HT-29 (cell line): ENCODE measurements at regions not wholly inside any gene's neighbourhood (a gene's known extent, or its start where the extent isn't known, plus 50 kb on each side); places are given as distances from the start of the nearest gene placed in this dataset.

Experiments
- DNase-seq: peaks from one replicate; pipeline ENCODE4 v3.0.0-alpha.2; 2015; ENCODE audit warnings: low spot score

DNA sequence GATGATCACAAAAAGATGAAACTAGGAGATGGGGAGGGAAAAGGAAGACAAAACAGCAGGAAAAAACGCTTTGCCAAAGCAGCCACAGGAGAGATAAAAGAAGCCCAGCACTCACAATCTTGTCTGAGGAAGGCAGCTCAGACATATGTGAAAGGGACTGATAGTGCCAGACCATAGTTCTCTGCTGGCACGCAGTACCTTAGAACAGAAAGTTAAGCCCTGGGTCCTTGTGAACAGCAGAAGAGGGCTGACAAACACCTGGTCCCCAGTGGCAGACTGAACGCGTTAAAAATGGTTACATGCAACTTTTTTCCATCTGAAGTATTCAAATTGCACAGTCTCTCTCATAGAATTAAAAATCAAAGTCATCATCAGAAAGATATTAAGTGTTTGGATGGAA lies 433.2 kb upstream of the ADAMTS5 start:
- no peak for DNase-seq

GRCh38 chr21:27397578-27397977 lies 430.7 kb upstream of the ADAMTS5 start:
- no peak for DNase-seq

GRCh38 chr21:27393726-27394125 lies 426.8 kb upstream of the ADAMTS5 start:
- DNase-seq = no peak

- DNase-seq = no peak
Measured at GRCh38 chr21:27391990-27392389, 425.1 kb upstream of the ADAMTS5 start.

DNA sequence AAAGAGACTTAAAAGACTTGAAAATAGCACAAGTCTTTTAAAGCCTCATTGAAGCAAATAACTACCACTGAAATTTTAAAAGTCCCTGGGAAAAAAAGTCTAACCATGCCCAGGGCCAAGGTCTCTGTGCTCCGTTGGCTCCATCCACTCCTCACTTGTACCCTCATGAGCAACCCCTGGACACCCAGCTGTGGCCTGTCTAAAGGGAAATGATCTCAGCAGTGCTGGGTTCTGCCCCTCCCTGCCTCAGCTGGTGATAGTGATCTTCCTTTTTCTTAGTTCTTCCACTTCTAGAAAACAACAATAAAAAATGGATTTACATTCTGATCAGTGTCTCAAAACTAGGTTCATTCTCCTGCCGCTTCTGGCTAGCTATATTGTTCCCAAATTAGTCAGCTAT lies 423.5 kb upstream of the ADAMTS5 start:
- no peak for DNase-seq

DNA sequence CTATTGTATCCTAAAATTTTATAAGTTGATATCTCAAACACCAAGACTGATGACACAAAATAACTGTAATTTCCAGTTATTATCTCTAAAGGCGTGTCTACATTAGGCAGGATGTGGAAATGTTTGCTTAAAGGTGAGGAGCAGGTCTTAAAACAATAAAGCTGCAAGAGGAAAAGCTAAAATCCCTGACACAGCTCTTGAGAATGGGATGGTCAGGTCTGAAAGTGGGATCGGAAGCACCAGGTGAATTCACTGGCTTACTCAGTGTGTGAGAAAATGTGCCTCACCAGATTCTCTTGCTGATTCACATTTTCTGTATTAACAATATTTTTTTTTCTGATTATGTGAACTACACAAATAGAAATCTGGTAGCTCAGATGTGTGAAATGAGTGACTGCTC lies 421.9 kb upstream of the ADAMTS5 start:
- DNase-seq = no peak

DNA sequence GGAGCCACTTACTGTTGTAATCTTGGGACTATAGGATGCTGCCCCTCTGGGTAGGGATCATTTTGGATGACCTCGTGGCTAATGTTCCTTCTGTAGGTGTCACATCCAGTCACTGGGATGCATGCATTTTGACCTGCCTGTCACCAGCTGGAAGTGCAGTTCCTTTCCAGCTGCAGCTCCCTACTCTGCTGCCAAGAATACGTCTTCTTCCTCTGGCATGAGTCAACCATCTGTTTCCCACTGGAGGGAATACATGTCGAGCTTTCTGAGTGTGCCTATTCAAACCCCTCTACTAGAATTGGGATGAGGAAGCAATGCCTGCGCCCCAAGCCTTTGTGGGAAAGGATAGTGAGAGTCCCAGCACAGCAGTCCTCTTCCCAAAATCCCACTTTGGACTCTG lies 415.5 kb upstream of the ADAMTS5 start:
- no peak for DNase-seq

DNA sequence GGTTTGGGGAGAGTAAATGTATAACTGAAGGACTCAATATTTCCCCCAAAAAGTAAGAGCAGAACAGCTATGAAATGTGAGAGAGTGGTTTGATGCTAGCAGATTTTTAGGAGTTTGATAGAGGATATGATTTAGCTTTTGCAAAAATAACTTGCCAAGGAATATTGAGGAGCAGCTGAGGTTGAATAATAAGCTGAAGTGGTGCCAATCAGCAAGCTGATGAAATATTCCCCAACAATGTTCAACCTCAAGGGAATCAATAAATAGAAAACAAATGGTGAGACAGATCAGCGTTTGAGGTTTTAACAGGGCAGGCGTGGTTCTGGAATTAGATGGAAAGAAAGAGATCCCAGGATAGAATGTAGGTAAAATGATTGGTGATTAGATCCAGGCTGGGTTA lies 413.4 kb upstream of the ADAMTS5 start:
- DNase-seq = no peak

DNA sequence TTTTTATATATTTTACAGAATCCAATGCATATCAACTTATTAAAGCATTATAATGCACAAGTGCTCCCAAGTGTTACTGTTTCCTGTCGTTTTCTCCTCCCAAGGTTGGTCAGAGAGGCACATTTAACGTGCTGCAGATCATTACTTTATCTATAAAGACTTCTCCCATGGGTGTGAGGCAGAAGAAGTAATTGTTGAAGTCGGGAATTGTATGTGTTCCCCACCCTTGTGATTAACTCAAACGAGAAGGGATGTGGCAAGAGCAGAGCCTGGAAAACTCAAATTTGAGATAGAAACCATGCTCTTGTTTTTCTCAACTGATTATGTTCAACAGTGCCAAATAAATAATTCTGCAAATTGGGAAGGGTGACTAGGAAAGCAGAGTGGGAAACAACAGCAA lies 412.5 kb upstream of the ADAMTS5 start:
- no peak for DNase-seq

GRCh38 chr21:27372381-27372780 lies 405.5 kb upstream of the ADAMTS5 start:
- no peak for DNase-seq

GRCh38 chr21:27371975-27372331 lies 405.1 kb upstream of the ADAMTS5 start:
- no peak for DNase-seq

DNA sequence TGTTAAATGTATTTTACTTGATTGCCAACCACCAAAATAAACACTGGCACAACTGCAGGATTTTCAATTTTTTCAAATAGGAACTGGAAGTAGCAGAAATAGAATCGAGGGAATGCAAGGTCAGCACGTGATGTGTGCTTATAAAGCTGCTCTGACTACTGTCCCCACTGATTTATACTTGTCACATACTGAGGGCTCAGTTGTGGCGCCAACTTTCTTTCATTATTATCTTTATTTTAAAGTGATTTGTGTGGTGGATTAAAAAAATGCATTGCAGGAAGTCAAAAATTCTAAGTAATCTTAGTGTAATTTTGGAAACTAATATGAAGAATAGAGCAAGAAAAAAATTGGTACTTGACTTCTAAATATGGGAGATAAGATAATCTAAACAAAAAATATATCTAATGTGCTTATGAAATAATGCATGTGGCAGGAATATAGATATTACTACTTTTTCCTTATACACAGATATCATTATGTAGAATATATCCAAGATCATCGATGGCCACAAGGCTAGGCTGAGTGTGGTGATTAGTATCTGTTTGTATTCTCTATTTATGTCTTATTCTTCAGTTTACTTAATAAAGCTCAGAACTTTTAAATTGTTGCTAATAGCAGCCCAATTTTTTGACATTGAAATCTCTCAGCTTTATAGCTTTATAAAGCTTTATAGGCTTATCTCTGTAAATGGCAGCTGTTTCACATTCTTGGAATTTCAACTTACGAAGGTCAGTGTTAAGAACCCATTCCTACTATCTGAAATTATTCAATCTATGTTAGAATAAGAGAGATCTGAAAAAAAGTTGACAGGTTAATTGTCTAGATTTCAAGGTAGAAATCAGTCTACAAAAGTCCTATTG lies 404.5 kb upstream of the ADAMTS5 start:
- DNase-seq = no peak

- DNase-seq = no peak
Measured at GRCh38 chr21:27369978-27370571, 403.2 kb upstream of the ADAMTS5 start.

- no peak for DNase-seq
Measured at GRCh38 chr21:27369234-27369633, 402.3 kb upstream of the ADAMTS5 start.

DNA sequence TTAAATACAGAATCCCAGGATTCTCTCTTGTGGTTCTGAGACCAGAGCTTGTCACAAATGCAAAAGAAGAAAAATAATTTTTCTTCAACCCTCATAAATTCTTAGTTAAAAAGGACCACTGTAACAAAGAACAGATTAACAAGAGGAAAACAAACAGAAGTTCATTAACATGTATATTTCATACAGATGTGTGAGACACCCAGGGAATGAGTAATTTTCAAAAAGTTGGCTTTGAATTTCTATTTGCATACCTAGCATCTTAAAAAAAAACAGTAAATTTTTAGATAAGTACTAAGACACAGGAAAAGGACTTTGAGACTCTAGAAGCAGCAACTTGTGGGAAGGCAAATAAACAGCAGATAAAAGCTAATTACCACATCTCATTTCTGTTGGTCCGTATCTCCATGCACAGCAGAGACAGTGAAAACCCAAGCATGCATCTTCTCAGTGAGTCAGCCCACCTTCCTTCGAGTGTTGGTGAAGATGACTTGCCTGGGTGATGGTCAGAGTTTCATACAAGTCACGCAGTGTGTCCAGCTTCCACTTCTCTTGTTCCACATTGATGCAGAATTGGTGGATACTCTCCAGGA lies 399.9 kb upstream of the ADAMTS5 start:
- no peak for DNase-seq

- DNase-seq = no peak
Measured at GRCh38 chr21:27366036-27366435, 399.1 kb upstream of the ADAMTS5 start.

DNA sequence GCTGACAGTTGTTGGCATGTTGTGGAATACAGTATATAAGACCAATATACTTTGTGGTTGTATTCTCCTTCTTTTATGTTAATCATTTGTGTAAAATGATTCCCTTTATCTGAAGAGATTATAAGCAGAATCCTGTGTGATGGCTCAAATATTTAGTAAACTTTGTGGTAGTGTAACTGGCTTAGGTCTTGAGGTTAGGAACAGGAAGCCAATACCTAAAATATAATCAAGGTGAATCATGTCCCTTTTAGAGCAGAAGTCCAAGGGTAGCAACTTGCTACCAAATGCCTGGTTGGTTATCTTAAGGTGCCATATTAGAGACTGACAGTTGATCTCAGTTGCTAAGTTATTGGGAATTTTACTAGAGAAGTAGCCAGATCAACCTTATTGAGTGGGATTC lies 398.5 kb upstream of the ADAMTS5 start:
- no peak for DNase-seq

- no peak for DNase-seq
Measured at GRCh38 chr21:27363719-27364477, 397.0 kb upstream of the ADAMTS5 start.

- peak; percentile 6 for DNase-seq
Measured at GRCh38 chr21:27362249-27362648, 395.4 kb upstream of the ADAMTS5 start.

GRCh38 chr21:27359141-27359540 lies 392.3 kb upstream of the ADAMTS5 start:
- DNase-seq = no peak

DNA sequence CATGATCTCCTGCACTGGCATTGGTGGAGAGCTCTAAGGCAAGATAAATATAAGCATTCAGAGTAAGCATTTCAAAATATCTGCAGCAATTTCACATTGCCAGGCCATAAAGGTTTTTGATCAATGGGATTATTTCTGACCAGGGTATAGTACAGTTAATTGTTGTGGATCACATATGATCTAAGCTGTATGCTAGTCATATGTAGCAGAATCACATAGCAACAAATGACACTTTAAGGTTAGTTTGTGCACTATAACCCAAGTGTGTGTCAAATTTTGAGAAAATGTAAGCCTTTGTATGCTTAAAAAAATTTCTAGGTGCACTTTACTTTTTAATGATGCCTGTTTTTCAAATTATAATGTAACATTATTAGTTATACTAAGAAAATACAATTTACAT lies 386.0 kb upstream of the ADAMTS5 start:
- no peak for DNase-seq

DNA sequence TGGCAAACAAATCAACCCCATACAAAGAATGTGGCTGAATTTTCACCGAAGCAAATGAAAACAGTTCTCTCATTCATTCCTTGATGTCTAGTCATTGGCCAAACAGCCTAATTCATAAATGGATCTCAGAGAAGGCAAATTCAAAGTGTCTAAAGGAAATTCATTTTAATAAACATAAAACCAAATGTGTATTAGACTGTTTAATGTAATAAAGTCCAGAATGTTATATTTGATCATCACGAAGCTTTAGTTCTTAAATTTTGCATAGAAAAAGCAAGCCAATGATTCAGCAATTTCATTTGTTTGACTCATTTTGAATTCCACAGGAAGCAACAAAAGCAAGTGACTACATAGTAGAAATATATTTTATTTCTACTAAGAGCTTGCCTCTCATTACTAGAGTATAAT lies 379.2 kb upstream of the ADAMTS5 start:
- no peak for DNase-seq
